CD14-positive monocyte (primary cell): ENCODE measurements at regions not wholly inside any gene's neighbourhood (a gene's known extent, or its start where the extent isn't known, plus 50 kb on each side); places are given as distances from the start of the nearest gene placed in this dataset.

Experiments used
- DNase-seq, 3 donors: peaks; one replicate each; pipeline ENCODE4 v3.0.0-alpha.2; 2011 to 2022
- H2AFZ ChIP-seq: 2 replicates; pipeline ENCODE4 v1.6.0; 2012; ENCODE audit warnings: mild to moderate bottlenecking, low read depth, low read length, inconsistent platforms; ENCODE audit not compliant: insufficient read depth, poor library complexity, severe bottlenecking
- H3K27ac ChIP-seq, 2 donors: 1 replicate in 1 of 2; 2 replicates in 1 of 2; pipeline ENCODE4 v1.5.1; 2012 to 2013; ENCODE audit warnings: low read length in 2 of 2, control low read depth in 1 of 2, inconsistent platforms in 1 of 2, low read depth in 1 of 2, mild to moderate bottlenecking in 1 of 2
- H3K27me3 ChIP-seq, 2 donors: one replicate each; pipeline versions ENCODE4 v1.6.0 to v1.6.1; 2011 to 2013; ENCODE audit warnings: low read length in 2 of 2; ENCODE audit not compliant: control insufficient read depth in 2 of 2, insufficient read depth in 2 of 2
- H3K36me3 ChIP-seq, 2 donors: replicated peaks in 1 of 2; 1 replicate in 1 of 2; 2 replicates in 1 of 2; pipeline versions ENCODE4 v1.5.1 to v1.6.1; 2012 to 2013; ENCODE audit warnings: low read length in 2 of 2, control low read depth in 1 of 2, inconsistent platforms in 1 of 2, mild to moderate bottlenecking in 1 of 2; ENCODE audit not compliant: insufficient read depth in 2 of 2, control insufficient read depth in 1 of 2
- H3K4me1 ChIP-seq, 2 donors: 1 replicate in 1 of 2; 2 replicates in 1 of 2; pipeline versions ENCODE4 v1.5.1 to v1.6.1; 2012 to 2013; ENCODE audit warnings: low read length in 2 of 2, control low read depth in 1 of 2, inconsistent platforms in 1 of 2, mild to moderate bottlenecking in 1 of 2, moderate library complexity in 1 of 2; ENCODE audit not compliant: insufficient read depth in 2 of 2, control insufficient read depth in 1 of 2
- H3K4me2 ChIP-seq: replicated peaks from 2 replicates; pipeline ENCODE3; 2012; ENCODE audit warnings: low read length, moderate library complexity, mild to moderate bottlenecking; ENCODE audit not compliant: poor library complexity, severe bottlenecking; ENCODE audit errors: extremely low read depth
- H3K4me3 ChIP-seq, 3 experiments: fragments of 200-600 bp in 1 of 3; sonication (generic) in 1 of 3; replicated peaks in 1 of 3; 1 replicate in 2 of 3; 2 replicates in 1 of 3; pipeline ENCODE4 v1.5.1; 2011 to 2013; ENCODE audit warnings: low read length in 3 of 3, mild to moderate bottlenecking in 3 of 3, control low read depth in 2 of 3, low read depth in 2 of 3, inconsistent platforms in 1 of 3, moderate library complexity in 1 of 3
- H3K79me2 ChIP-seq: 2 replicates; pipeline ENCODE4 v1.6.0; 2012; ENCODE audit warnings: mild to moderate bottlenecking, control low read depth, inconsistent platforms, low read length, moderate library complexity; ENCODE audit not compliant: insufficient read depth
- H3K9ac ChIP-seq: 2 replicates; pipeline ENCODE4 v1.6.0; 2017; ENCODE audit warnings: low read length, mild to moderate bottlenecking; ENCODE audit not compliant: insufficient read depth, poor library complexity, severe bottlenecking
- H3K9me3 ChIP-seq, 2 donors: replicated peaks in 1 of 2; 1 replicate in 1 of 2; 2 replicates in 1 of 2; pipeline versions ENCODE4 v1.5.1 to v1.6.1; 2012 to 2013; ENCODE audit warnings: low read length in 2 of 2, control low read depth in 1 of 2; ENCODE audit not compliant: control insufficient read depth in 1 of 2, insufficient read depth in 1 of 2
- H4K20me1 ChIP-seq: 2 replicates; pipeline ENCODE4 v1.6.0; 2012; ENCODE audit warnings: mild to moderate bottlenecking, low read length, control low read depth, moderate library complexity; ENCODE audit not compliant: insufficient read depth
- H3K27ac Mint-ChIP-seq, 7 donors: one replicate each; pipeline ENCODE4 v1.8.0; 2020; ENCODE audit warnings: mild to moderate bottlenecking in 7 of 7, mixed read lengths in 7 of 7, moderate library complexity in 6 of 7, inconsistent platforms in 2 of 7
- H3K27me3 Mint-ChIP-seq, 3 donors: one replicate each; pipeline ENCODE4 v1.8.0; 2021 to 2022; ENCODE audit warnings: low read depth in 3 of 3, mild to moderate bottlenecking in 3 of 3, mixed read lengths in 3 of 3, moderate library complexity in 3 of 3, inconsistent platforms in 1 of 3
- H3K36me3 Mint-ChIP-seq, 2 donors: one replicate each; pipeline ENCODE4 v1.8.0; 2020; ENCODE audit warnings: mixed read lengths in 2 of 2, inconsistent platforms in 1 of 2, mild to moderate bottlenecking in 1 of 2
- H3K4me1 Mint-ChIP-seq: one replicate; pipeline ENCODE4 v1.8.0; 2020; ENCODE audit warnings: mild to moderate bottlenecking, mixed read lengths
- H3K4me3 Mint-ChIP-seq, 2 donors: one replicate each; pipeline ENCODE4 v1.8.0; 2020; ENCODE audit warnings: mild to moderate bottlenecking in 2 of 2, mixed read lengths in 2 of 2, moderate library complexity in 1 of 2
- H3K9me3 Mint-ChIP-seq, 7 donors: one replicate each; pipeline ENCODE4 v1.8.0; 2020 to 2022; ENCODE audit warnings: mixed read lengths in 7 of 7, mild to moderate bottlenecking in 6 of 7, moderate library complexity in 6 of 7, inconsistent platforms in 2 of 7
- CTCF ChIP-seq: fragments of 200-600 bp; IDR thresholded peaks from one replicate; pipeline ENCODE4 v1.8.0; 2022; ENCODE audit warnings: antibody characterized with exemption, mild to moderate bottlenecking
- WGBS: methylation state at CpG from one replicate; pipeline ENCODE4 v1.1.5; 2013; ENCODE audit warnings: missing lambda C conversion rate; ENCODE audit not compliant: insufficient coverage; 5-methylcytosine and 5-hydroxymethylcytosine counted together
- intact Hi-C, 2 donors: fragments of 100-400 bp; cut with micrococcal nuclease; formaldehyde crosslinking; loops; one replicate each; pipeline versions ENCODE4 v1.15.0 to v1.15.1; 2023

- Mint-ChIP-seq H3K27me3 (peaks cover 2 to 6% (median 4%) of the 10 kb centered on the region in 3 donors), H3K4me1 (no peaks in the 10 kb centered on the region), H3K27ac (peak overlapping the region in 1 of 7 donors; percentile 21), H3K4me3 (no peak overlapping the region), H3K36me3 (no peaks in the 10 kb centered on the region), H3K9me3 (peaks cover 0 to 2% (median 0%) of the 10 kb centered on the region in 7 donors)
- no peak for TF ChIP-seq CTCF
- Histone ChIP-seq H3K79me2 (no peaks in the 10 kb centered on the region), H2AFZ (peak overlapping the region; percentile 26), H3K27ac (no peak overlapping the region), H3K36me3 (no peaks in the 10 kb centered on the region), H3K9me3 (no peaks in the 10 kb centered on the region), H3K27me3 (no peaks in the 10 kb centered on the region), H3K4me3 (no peak overlapping the region), H4K20me1 (no peaks in the 10 kb centered on the region), H3K4me2 (no peak overlapping the region), H3K9ac (no peak overlapping the region), H3K4me1 (no peaks in the 10 kb centered on the region)
- WGBS: 86% methylated on average over 6 of the region's 10 CpGs
- DNase-seq: no peak
- intact Hi-C loops: no loop called here
These were observed 107.7 kb upstream of the CDYL start for GRCh38 chr6:4668271-4669179.

GRCh38 chr6:4667591-4667990 lies 108.6 kb upstream of the CDYL start:
- intact Hi-C loops: no loop called here
- H3K27me3 Mint-ChIP-seq: peaks cover 2 to 6% (median 4%) of the 10 kb centered on the region in 3 donors
- H2AFZ ChIP-seq: peak overlapping the region; percentile 8
- peaks cover 0 to 2% (median 0%) of the 10 kb centered on the region in 7 donors for H3K9me3 Mint-ChIP-seq
- H3K4me1 Mint-ChIP-seq: no peaks in the 10 kb centered on the region
- no peaks in the 10 kb centered on the region for H3K79me2 ChIP-seq
- no peak for DNase-seq
- H3K4me1 ChIP-seq: no peaks in the 10 kb centered on the region
- no peaks in the 10 kb centered on the region for H3K36me3 ChIP-seq
- no peak overlapping the region for H3K4me2 ChIP-seq
- H4K20me1 ChIP-seq: no peaks in the 10 kb centered on the region
- H3K27me3 ChIP-seq: no peaks in the 10 kb centered on the region
- H3K36me3 Mint-ChIP-seq: no peaks in the 10 kb centered on the region
- no peak for TF ChIP-seq CTCF
- H3K27ac Mint-ChIP-seq: no peak overlapping the region
- no peak overlapping the region for H3K27ac ChIP-seq
- no peak overlapping the region for H3K4me3 Mint-ChIP-seq
- H3K9me3 ChIP-seq: no peaks in the 10 kb centered on the region
- no CpG with 5 or more reads among the region's 2 CpGs for WGBS
- H3K9ac ChIP-seq: no peak overlapping the region
- no peak overlapping the region for H3K4me3 ChIP-seq
